DOHH2 (cell line): ENCODE measurements at regions not wholly inside any gene's neighbourhood (a gene's known extent, or its start where the extent isn't known, plus 50 kb on each side); places are given as distances from the start of the nearest gene placed in this dataset.

Experiments used
- CTCF ChIP-seq: fragments of 200-600 bp; sonication (generic); IDR thresholded peaks from one replicate; pipeline ENCODE4 v1.5.1; 2014; ENCODE audit warnings: antibody characterized with exemption, mild to moderate bottlenecking, low read depth, low read length; ENCODE audit not compliant: poor library complexity, severe bottlenecking
- EZH2phosphoT487 ChIP-seq: fragments of 200-600 bp; sonication (generic); IDR thresholded peaks from 2 replicates; pipeline ENCODE4 v1.6.1; 2017; ENCODE audit warnings: borderline replicate concordance, mild to moderate bottlenecking, antibody characterized with exemption, low read length, moderate library complexity, mixed read lengths

- TF ChIP-seq CTCF (no peak), EZH2phosphoT487 (no peak)
These were observed 212.2 kb downstream of the HS3ST1 start for GRCh38 chr4:11216520-11216919.
